Activated CD4-positive, alpha-beta T cell treated with anti-CD3 and anti-CD28 coated beads for 36 hours (primary cell): ENCODE measurements at regions not wholly inside any gene's neighbourhood (a gene's known extent, or its start where the extent isn't known, plus 50 kb on each side); places are given as distances from the start of the nearest gene placed in this dataset.
"Not testable (repeated sequence)": the region's sequence is repeated elsewhere in the genome, so short reads cannot be mapped to it uniquely, and the experiment has no call there.

Source experiments
- ATAC-seq: fragments of 200-7000 bp; cut with Tn5 transposase; one replicate; pipeline ENCODE4 v1.10.0; 2021; ENCODE audit warnings: mild to moderate bottlenecking, moderate library complexity
- CTCF ChIA-PET: fragments of 350-600 bp; sonication (Branson Sonifier 250); formaldehyde crosslinking; loops from one replicate; lab custom pipeline; 2021; ENCODE audit warnings: antibody characterized with exemption; lab: Charles Lee
- POLR2A ChIA-PET: fragments of 350-600 bp; sonication (Branson Sonifier 250); formaldehyde crosslinking; loops from one replicate; lab custom pipeline; 2021; ENCODE audit warnings: antibody characterized with exemption, inconsistent platforms; lab: Charles Lee
- DNase-seq: peaks from one replicate; pipeline ENCODE4 v3.0.0-alpha.2; 2020
- H3K27ac Mint-ChIP-seq: one replicate; pipeline ENCODE4 v1.8.0; 2021; ENCODE audit warnings: mixed read lengths
- H3K27me3 Mint-ChIP-seq: one replicate; pipeline ENCODE4 v1.8.0; 2021; ENCODE audit warnings: mixed read lengths
- H3K36me3 Mint-ChIP-seq: one replicate; pipeline ENCODE4 v1.8.0; 2021; ENCODE audit warnings: low read depth, mixed read lengths
- H3K4me1 Mint-ChIP-seq: one replicate; pipeline ENCODE4 v1.8.0; 2021; ENCODE audit warnings: mixed read lengths
- H3K4me3 Mint-ChIP-seq: one replicate; pipeline ENCODE4 v1.8.0; 2021; ENCODE audit warnings: mild to moderate bottlenecking, moderate library complexity, mixed read lengths
- H3K9me3 Mint-ChIP-seq: one replicate; pipeline ENCODE4 v1.8.0; 2021; ENCODE audit warnings: low read depth, mixed read lengths
- intact Hi-C, 2 experiments: fragments of 100-400 bp; cut with DNase I in 1 of 2; cut with micrococcal nuclease in 1 of 2; formaldehyde crosslinking; loops; one replicate each; pipeline versions ENCODE4 v1.14.2 to v1.15.1; 2022 to 2024; cut with DNase I, micrococcal nuclease

DNA sequence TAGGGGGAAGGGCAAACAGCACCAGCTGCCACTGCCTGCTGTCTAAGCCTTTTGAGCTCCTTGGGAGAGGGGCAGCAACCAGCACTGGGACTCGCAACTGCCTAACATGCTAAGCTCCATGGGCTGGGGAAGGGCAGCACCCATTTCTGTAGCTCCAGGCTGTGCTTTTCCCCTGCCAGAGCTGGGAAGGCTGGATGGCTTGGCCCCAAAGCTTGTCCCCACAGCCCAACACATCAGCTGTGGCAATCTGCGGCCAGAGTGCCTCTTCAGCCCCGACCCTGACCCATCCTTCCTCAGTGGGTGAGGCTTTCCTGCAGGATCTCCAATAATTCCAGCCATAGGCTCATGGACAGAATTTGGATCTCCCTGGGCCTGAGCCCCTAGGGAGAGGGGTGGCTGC lies 551.3 kb downstream of the TMEM135 start:
- Mint-ChIP-seq H3K4me3 (no peak overlapping the region), H3K4me1 (no peaks in the 10 kb centered on the region), H3K36me3 (no peaks in the 10 kb centered on the region), H3K27ac (no peak overlapping the region), H3K27me3 (no peaks in the 10 kb centered on the region), H3K9me3 (peaks cover 21% of the 10 kb centered on the region)
- ChIA-PET POLR2A (no interaction called here), CTCF (no interaction called here)
- no peak for DNase-seq
- no peak for ATAC-seq
- intact Hi-C loops: no loop called here

DNA sequence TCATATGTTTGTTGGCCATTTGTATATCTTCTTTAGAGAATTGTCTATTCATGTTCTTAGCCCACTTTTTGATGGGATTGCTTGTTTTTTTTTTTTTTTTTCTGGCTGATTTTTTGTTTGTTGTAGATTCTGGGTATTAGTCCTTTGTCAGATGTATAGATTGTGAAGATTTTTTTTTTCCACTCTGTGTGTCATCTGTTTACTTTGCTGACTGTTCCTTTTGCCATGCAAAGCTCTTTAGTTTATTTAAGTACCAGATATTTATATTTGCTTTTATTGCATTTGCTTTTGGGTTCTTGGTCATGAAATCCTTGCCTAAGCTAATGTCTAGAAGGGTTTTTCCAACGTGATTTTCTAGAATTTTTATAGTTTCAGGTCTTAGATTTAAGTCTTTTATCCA lies 547.9 kb downstream of the TMEM135 start:
- peaks cover 17% of the 10 kb centered on the region for H3K9me3 Mint-ChIP-seq
- POLR2A ChIA-PET, H3K36me3 Mint-ChIP-seq, H3K27me3 Mint-ChIP-seq, ATAC-seq, intact Hi-C loops, DNase-seq, H3K4me1 Mint-ChIP-seq, H3K4me3 Mint-ChIP-seq, H3K27ac Mint-ChIP-seq: not testable (repeated sequence)
- CTCF ChIA-PET: interaction anchor here (0.7 kb wide), 1 partner anchor 62 kb away, joined by 3 read pairs; no protein-coding TSS in a partner anchor

DNA sequence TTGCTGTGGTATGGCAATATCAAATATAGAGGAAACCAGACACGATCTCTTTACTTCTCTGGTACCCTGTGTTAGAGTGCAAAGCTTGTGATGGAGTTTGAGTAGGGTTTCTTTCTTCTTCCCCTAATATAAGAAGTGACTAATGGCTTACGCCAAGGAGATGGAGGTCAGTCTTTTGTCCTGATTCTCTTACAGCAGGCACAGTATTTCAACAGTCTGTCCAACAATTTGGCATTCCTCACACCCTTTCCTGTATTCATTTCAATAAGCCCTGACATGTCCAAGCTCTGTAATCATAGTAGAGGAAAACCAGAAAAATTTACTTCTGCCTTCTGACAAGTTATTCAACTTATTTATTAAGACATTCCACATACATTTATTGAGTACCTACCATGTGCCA lies 546.2 kb downstream of the TMEM135 start:
- DNase-seq: no peak
- POLR2A ChIA-PET: no interaction called here
- Mint-ChIP-seq H3K4me3 (no peak overlapping the region), H3K27me3 (no peaks in the 10 kb centered on the region), H3K4me1 (no peaks in the 10 kb centered on the region), H3K36me3 (no peaks in the 10 kb centered on the region), H3K27ac (no peak overlapping the region), H3K9me3 (peaks cover 9% of the 10 kb centered on the region)
- ATAC-seq: no peak
- CTCF ChIA-PET: no interaction called here
- intact Hi-C loops: no loop called here

DNA sequence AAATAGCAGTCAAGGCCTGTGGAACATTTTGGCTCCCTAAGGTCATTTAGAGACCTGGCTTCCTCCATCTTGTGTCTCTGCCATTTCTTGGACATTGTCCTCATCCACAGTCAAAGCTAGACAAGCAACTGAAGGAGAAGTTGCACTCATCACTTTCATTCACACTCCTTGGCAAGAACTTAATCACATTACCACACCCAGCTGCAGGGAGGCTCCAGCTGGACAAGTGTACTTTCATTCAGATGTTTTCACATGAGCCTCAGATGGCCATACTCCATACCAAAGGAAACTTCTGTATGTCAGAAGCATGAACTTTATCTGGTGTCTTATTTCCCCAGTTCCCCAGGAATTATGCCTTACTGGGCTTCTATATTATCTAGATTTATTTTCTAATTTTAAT lies 537.4 kb downstream of the TMEM135 start:
- ATAC-seq: no peak
- Mint-ChIP-seq H3K4me3 (no peak overlapping the region), H3K4me1 (no peaks in the 10 kb centered on the region), H3K27me3 (no peaks in the 10 kb centered on the region), H3K36me3 (no peaks in the 10 kb centered on the region), H3K9me3 (no peaks in the 10 kb centered on the region), H3K27ac (no peak overlapping the region)
- POLR2A ChIA-PET: no interaction called here
- CTCF ChIA-PET: no interaction called here
- intact Hi-C loops: no loop called here
- DNase-seq: no peak

DNA sequence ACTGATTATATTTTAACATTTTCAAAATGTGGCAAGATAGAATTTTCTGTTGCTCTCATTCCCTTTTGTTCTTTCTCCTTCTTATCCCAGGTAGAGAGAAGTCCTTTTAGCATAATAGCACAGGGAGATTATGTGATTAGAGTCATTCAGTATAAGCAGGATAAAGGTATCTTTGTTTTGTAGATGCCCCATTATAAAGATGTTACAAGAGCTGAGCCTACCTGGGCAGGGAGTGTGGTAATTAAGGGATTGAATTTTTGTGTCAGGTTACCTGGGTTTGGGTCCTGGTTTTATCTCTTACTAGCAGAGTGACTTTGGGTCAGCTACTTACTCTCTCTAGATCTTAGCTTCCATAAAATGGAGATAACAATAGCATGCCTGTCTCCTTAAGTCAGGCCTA lies 536.5 kb downstream of the TMEM135 start:
- no peaks in the 10 kb centered on the region for H3K27me3 Mint-ChIP-seq
- no peak overlapping the region for H3K27ac Mint-ChIP-seq
- no peaks in the 10 kb centered on the region for H3K9me3 Mint-ChIP-seq

DNA sequence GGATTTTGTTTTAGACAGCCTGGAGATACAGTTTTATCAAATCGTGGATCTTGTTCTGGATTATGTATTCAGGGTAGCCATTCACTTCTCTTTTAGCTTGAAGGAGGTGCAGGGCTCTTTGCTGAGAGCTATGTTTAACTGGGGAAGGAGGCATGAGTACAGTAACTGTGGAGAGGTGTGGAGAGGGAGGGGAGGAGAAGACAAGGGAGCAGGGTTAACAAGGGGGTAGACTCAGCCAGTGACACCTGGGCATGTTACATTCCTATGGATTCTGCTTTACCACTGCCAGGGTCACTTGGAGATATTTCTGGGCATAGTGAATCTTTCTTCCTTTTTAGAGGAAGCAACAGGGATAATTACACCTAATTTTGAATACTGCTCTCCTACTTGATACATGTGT lies 536.0 kb downstream of the TMEM135 start:
- no peaks in the 10 kb centered on the region for H3K36me3 Mint-ChIP-seq
- ChIA-PET POLR2A (no interaction called here), CTCF (no interaction called here)
- H3K4me3 Mint-ChIP-seq: no peak overlapping the region
- no peaks in the 10 kb centered on the region for H3K4me1 Mint-ChIP-seq
- H3K9me3 Mint-ChIP-seq: no peaks in the 10 kb centered on the region
- H3K27ac Mint-ChIP-seq: no peak overlapping the region
- ATAC-seq (no peak), DNase-seq (no peak)
- no peaks in the 10 kb centered on the region for H3K27me3 Mint-ChIP-seq
- intact Hi-C loops: no loop called here

More for the DNA sequence above, 536.5 kb downstream of the TMEM135 start:
- H3K4me1 Mint-ChIP-seq: no peaks in the 10 kb centered on the region
- no peak overlapping the region for H3K4me3 Mint-ChIP-seq
- ATAC-seq: no peak
- intact Hi-C loops: no loop called here
- DNase-seq: no peak
- no peaks in the 10 kb centered on the region for H3K36me3 Mint-ChIP-seq
- CTCF ChIA-PET: no interaction called here
- POLR2A ChIA-PET: no interaction called here

DNA sequence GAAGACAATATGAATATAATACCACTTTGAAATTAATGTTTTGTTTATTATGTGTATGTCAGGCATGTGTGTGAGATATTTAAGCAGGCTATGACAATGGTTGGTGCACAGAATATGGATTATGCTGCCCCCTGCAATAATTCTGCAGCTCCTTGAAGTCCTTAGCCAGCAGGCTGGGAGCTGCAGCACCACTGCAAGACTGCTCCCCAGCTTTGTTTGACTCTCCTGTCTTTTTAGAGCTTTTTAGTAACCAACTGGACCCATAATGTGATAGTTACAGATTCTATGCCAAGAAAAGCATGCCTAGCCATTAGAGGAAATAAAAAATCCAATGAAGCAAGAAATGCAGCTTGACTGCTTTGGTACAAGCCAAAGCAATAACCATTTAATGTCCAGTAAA lies 535.1 kb downstream of the TMEM135 start:
- H3K27me3 Mint-ChIP-seq: no peaks in the 10 kb centered on the region
- intact Hi-C loops: no loop called here
- H3K4me1 Mint-ChIP-seq: no peaks in the 10 kb centered on the region
- ChIA-PET POLR2A (no interaction called here), CTCF (no interaction called here)
- H3K27ac Mint-ChIP-seq: no peak overlapping the region
- DNase-seq (no peak), ATAC-seq (no peak)
- H3K9me3 Mint-ChIP-seq: no peaks in the 10 kb centered on the region
- no peaks in the 10 kb centered on the region for H3K36me3 Mint-ChIP-seq
- no peak overlapping the region for H3K4me3 Mint-ChIP-seq

DNA sequence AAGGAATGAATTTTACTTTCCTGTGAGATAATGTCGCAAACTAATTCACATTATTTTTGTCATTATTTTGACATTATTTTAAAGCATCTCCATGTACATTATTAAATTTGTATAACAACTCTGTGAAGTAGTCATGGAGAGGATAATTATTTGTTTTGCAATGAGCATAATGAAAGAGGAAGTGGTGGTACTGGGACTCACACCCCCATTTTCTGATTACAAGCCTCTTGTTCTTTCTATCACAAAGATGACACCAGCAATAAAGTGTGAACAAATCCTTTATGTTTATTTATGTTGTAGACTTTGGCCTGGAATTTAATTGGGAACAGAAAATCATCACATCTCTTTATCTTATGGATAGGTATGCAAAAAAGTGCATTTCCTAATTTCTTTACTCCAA lies 522.6 kb downstream of the TMEM135 start:
- no peak overlapping the region for H3K4me3 Mint-ChIP-seq
- CTCF ChIA-PET: no interaction called here
- DNase-seq (no peak), ATAC-seq (no peak)
- H3K27me3 Mint-ChIP-seq: no peaks in the 10 kb centered on the region
- no peak overlapping the region for H3K27ac Mint-ChIP-seq
- POLR2A ChIA-PET: no interaction called here
- no peaks in the 10 kb centered on the region for H3K36me3 Mint-ChIP-seq
- H3K4me1 Mint-ChIP-seq: no peaks in the 10 kb centered on the region
- intact Hi-C loops: no loop called here
- no peaks in the 10 kb centered on the region for H3K9me3 Mint-ChIP-seq

DNA sequence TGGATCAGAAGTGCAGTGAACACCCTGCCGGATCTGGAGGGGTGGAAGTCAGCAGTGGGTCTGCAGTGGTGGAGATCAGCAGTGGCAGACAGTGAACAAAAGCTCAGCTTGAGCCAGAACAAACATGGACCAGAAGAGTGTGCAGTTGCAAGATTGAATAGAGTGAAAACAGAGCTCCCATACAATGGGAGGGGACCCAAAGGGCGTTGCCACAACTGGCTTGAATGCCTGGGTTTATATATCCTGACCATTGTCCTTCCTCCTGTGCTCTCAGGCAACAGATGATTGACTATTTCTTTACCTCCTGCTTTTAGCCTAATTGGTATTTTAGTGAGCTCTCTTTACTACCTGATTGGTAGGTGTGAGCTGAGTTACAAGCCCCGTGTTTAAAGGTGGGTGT lies 522.1 kb downstream of the TMEM135 start:
- H3K9me3 Mint-ChIP-seq, H3K36me3 Mint-ChIP-seq, CTCF ChIA-PET, H3K4me1 Mint-ChIP-seq, H3K27me3 Mint-ChIP-seq, H3K4me3 Mint-ChIP-seq, ATAC-seq, POLR2A ChIA-PET, intact Hi-C loops, H3K27ac Mint-ChIP-seq, DNase-seq: not testable (repeated sequence)

DNA sequence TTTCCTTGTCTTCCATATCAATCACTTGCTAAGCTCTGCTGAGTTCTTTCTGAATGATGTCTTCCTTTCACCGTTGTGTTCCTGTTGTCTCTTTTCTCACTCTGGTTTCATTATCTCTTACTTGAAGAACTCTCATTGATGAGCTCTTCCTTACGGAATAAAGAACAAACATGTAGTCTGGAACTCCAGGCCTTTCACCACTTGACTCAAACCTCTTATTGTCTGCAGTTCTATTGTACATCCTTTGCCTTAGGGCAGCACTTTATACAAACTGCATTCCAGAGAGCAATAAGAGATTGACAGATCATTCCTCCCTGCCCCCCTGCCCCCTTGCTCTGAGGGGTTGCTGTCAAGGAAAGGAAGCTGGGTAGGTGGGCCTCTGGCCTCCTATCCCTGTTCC lies 517.4 kb downstream of the TMEM135 start:
- ATAC-seq (no peak), DNase-seq (no peak)
- H3K27me3 Mint-ChIP-seq: no peaks in the 10 kb centered on the region
- H3K27ac Mint-ChIP-seq: no peak overlapping the region
- H3K4me3 Mint-ChIP-seq: no peak overlapping the region
- no peaks in the 10 kb centered on the region for H3K36me3 Mint-ChIP-seq
- intact Hi-C loops: no loop called here
- H3K9me3 Mint-ChIP-seq: peaks cover 7% of the 10 kb centered on the region
- ChIA-PET CTCF (no interaction called here), POLR2A (no interaction called here)
- H3K4me1 Mint-ChIP-seq: no peaks in the 10 kb centered on the region

DNA sequence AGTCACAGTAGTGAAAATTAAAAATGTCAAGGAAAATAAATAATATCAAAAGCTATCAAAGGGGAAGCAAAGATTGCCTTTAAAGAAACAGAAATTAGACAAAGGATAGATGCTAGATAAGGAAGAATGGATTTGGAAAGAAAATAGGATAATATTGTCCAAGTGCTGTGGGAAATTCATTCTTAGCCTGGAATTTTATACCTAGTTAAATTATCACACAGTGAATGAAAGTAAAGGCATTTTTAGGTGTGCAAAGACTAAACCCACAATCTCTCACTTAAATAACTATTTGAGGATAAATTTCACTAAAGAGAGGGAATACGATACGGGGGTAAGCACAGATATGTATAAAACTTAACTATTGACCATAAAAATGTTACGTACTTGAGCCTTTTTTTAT lies 511.1 kb downstream of the TMEM135 start:
- POLR2A ChIA-PET: no interaction called here
- DNase-seq: no peak
- CTCF ChIA-PET: no interaction called here
- no peaks in the 10 kb centered on the region for H3K27me3 Mint-ChIP-seq
- no peak overlapping the region for H3K27ac Mint-ChIP-seq
- no peaks in the 10 kb centered on the region for H3K36me3 Mint-ChIP-seq
- peaks cover 28% of the 10 kb centered on the region for H3K9me3 Mint-ChIP-seq
- no peak overlapping the region for H3K4me3 Mint-ChIP-seq
- no peak for ATAC-seq
- no peaks in the 10 kb centered on the region for H3K4me1 Mint-ChIP-seq
- intact Hi-C loops: no loop called here

DNA sequence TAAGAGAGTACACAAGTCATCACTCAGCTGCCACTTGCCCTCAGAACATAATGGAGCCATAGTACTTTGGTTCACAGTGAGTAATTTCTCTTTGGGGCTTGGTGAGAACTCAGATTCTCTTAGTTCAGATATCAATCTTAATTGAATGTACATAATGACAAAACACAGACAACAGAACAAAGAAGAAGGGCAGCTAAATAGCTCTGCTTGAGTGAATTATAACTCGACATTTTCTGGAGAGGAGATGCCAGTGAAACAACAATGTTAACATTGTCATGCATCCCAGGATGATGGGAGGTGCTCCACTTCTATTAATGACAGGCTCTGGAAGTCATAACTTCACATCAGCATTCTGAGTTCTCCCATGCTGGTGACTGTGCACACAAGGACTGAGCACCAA lies 508.1 kb downstream of the TMEM135 start:
- Mint-ChIP-seq H3K4me3 (no peak overlapping the region), H3K27me3 (no peaks in the 10 kb centered on the region), H3K27ac (no peak overlapping the region), H3K36me3 (no peaks in the 10 kb centered on the region), H3K9me3 (peaks cover 36% of the 10 kb centered on the region), H3K4me1 (no peaks in the 10 kb centered on the region)
- DNase-seq: no peak
- intact Hi-C loops: no loop called here
- ATAC-seq: no peak
- ChIA-PET CTCF (no interaction called here), POLR2A (no interaction called here)

DNA sequence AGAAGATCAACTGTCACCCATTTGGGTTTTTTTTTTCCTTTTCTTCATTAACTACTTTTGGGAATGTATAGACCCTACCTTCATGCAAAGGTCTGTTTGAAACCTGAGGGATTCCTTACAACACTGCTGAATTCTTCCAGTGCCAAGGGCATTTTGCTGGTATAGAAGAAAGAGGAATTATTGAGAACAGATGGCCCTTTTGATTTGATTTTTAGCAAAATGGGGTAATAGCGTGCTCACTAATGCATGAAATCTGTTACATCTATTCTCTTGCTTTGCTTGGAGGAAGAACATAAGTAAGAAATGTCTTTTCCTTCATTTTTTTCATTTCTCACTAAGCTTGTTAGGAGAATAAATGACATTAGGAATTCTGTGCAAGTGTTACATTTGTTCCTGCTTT lies 501.9 kb downstream of the TMEM135 start:
- no peak for ATAC-seq
- intact Hi-C loops: no loop called here

More for the DNA sequence above, 501.9 kb downstream of the TMEM135 start:
- Mint-ChIP-seq H3K27me3 (no peaks in the 10 kb centered on the region), H3K36me3 (no peaks in the 10 kb centered on the region), H3K9me3 (peaks cover 13% of the 10 kb centered on the region), H3K4me3 (no peak overlapping the region), H3K27ac (no peak overlapping the region), H3K4me1 (no peaks in the 10 kb centered on the region)
- CTCF ChIA-PET: no interaction called here
- POLR2A ChIA-PET: no interaction called here
- DNase-seq: no peak
